Sigmoid colon (tissue), 6 donors: ENCODE measurements at regions not wholly inside any gene's neighbourhood (a gene's known extent, or its start where the extent isn't known, plus 50 kb on each side); places are given as distances from the start of the nearest gene placed in this dataset.

Experiments used
- DNase-seq: peaks from one replicate; pipeline ENCODE4 v3.0.0-alpha.2; 2019
- H3K27ac ChIP-seq, 4 donors: fragments of 200-600 bp; sonication (generic); one replicate each; pipeline ENCODE4 v1.5.1; 2016 to 2019; ENCODE audit warnings: mild to moderate bottlenecking in 1 of 4
- H3K27me3 ChIP-seq, 3 donors: fragments of 200-600 bp; sonication (generic); one replicate each; pipeline ENCODE4 v1.5.1; 2019; ENCODE audit warnings: mild to moderate bottlenecking in 1 of 3
- H3K36me3 ChIP-seq, 4 donors: fragments of 200-600 bp; sonication (generic); one replicate each; pipeline ENCODE4 v1.5.1; 2016 to 2019
- H3K4me1 ChIP-seq, 4 donors: fragments of 200-600 bp; sonication (generic); one replicate each; pipeline ENCODE4 v1.5.1; 2017 to 2019
- H3K4me3 ChIP-seq, 4 donors: fragments of 200-600 bp; sonication (generic); one replicate each; pipeline ENCODE4 v1.5.1; 2017 to 2019; ENCODE audit warnings: mild to moderate bottlenecking in 2 of 4, moderate library complexity in 1 of 4
- H3K9me3 ChIP-seq, 4 donors: fragments of 200-600 bp in 3 of 4; sonication (generic) in 3 of 4; one replicate each; pipeline versions ENCODE4 v1.5.1 to v1.6.1; 2013 to 2019
- EP300 ChIP-seq, 4 donors: sonication (generic); formaldehyde crosslinking; IDR thresholded peaks; one replicate each; pipeline ENCODE4 v1.6.1; 2017; ENCODE audit warnings: antibody characterized with exemption in 4 of 4
- POLR2A ChIP-seq, 2 donors: fragments of 450-650 bp; IDR thresholded peaks; one replicate each; pipeline ENCODE4 v1.6.1; 2016; ENCODE audit warnings: antibody characterized with exemption in 2 of 2, mild to moderate bottlenecking in 2 of 2, moderate library complexity in 2 of 2
- POLR2AphosphoS5 ChIP-seq, 4 donors: sonication (generic); formaldehyde crosslinking; IDR thresholded peaks; one replicate each; pipeline ENCODE4 v1.6.1; 2017; ENCODE audit warnings: antibody characterized with exemption in 4 of 4
- WGBS, 2 donors: extraction: QIAGEN DNeasy Blood & Tissue Kit; methylation state at CpG; one replicate each; pipeline ENCODE4 v1.1.7; 2013; 5-methylcytosine and 5-hydroxymethylcytosine counted together
- intact Hi-C: fragments of 100-400 bp; cut with DNase I; formaldehyde crosslinking; loops from one replicate; pipeline ENCODE4 v1.15.1; 2023
- TF ChIP-seq, protein P1 (sequence below), 4 experiments: fragments of 450-650 bp in 3 of 4; fragments of 200-600 bp in 1 of 4; IDR thresholded peaks; one replicate each; pipeline ENCODE4 v1.5.1; 2016 to 2019; ENCODE audit warnings: antibody characterized with exemption in 4 of 4, mild to moderate bottlenecking in 3 of 4, moderate library complexity in 2 of 4
- donor health status: healthy with polysubstance abuse.
- donor health status: healthy.

DNA sequence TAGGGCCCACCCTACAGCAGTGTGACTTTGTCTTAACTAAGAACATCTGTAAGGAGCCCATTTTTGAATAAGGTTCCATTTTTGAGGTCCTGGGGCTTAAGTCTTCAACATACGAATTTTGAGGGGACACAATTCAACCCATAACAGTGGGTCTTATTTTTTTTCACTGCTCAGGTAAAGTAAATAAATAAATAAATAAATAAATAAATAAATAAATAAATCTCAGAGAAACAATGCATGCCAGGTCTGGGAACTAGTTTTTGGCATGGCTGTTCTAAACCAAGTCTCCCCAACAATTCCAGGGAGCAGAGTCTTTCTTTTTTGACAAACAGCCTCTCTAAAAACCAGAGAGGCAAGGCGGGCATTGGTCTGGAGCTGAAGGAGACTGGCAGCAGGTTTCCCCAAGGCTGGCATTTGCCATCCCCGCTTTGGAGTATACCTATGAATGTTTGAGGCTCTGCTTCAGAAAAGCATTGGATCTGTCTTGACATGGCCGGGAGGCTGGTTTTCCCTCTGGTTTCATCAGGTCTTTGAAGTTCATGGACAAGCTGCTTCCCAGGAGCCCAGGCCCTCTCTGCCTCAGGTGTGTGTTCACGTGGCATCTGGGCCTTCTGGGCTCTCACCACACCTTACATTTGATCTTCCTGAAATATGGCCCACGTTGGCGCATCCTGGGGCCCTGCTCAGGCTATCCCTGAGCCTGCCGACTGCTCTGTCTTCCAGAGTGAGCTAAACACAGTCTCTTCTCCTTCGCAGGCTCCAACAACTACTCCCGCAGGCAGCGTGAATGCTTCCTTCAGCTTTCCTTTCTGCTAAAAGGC, 545.2 kb downstream of the BCL11B start:
- Histone ChIP-seq H3K27ac (no peak overlapping the region), H3K36me3 (no peaks in the 10 kb centered on the region), H3K4me1 (no peaks in the 10 kb centered on the region), H3K4me3 (no peak overlapping the region), H3K9me3 (no peaks in the 10 kb centered on the region), H3K27me3 (no peaks in the 10 kb centered on the region)
- no peak for DNase-seq
- TF ChIP-seq, protein P1, sequence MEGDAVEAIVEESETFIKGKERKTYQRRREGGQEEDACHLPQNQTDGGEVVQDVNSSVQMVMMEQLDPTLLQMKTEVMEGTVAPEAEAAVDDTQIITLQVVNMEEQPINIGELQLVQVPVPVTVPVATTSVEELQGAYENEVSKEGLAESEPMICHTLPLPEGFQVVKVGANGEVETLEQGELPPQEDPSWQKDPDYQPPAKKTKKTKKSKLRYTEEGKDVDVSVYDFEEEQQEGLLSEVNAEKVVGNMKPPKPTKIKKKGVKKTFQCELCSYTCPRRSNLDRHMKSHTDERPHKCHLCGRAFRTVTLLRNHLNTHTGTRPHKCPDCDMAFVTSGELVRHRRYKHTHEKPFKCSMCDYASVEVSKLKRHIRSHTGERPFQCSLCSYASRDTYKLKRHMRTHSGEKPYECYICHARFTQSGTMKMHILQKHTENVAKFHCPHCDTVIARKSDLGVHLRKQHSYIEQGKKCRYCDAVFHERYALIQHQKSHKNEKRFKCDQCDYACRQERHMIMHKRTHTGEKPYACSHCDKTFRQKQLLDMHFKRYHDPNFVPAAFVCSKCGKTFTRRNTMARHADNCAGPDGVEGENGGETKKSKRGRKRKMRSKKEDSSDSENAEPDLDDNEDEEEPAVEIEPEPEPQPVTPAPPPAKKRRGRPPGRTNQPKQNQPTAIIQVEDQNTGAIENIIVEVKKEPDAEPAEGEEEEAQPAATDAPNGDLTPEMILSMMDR (IDR thresholded peaks at IDR 0.05): no peak
- TF ChIP-seq POLR2A (IDR thresholded peaks at IDR 0.05): no peak
- TF ChIP-seq POLR2AphosphoS5 (IDR thresholded peaks at IDR 0.05): no peak
- TF ChIP-seq EP300 (IDR thresholded peaks at IDR 0.05): no peak
- 85 to 91% methylated on average over 11 of the region's 11 CpGs for WGBS, 2 donors
- intact Hi-C loops: no loop called here

DNA sequence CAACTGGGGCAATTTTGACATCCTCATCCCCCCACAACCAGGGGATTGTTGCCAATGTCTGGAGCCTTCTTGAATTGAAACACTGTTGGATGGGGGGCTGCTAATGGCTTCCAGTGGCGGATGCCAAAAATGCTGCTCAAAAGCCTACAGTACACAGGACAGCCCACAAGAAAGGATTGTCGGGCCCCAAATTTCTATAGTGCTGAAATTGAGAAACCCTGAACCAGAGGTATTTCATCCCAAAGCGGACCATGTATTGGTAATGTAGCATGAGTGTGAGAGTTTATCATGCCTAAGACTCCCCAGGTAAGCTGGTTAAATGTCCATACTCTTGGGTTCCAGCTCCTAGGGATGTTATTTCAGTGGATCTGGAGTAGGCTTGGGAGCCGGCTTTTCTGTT, 544.0 kb downstream of the BCL11B start:
- Histone ChIP-seq H3K27ac (no peak overlapping the region), H3K4me3 (no peak overlapping the region), H3K27me3 (no peaks in the 10 kb centered on the region), H3K36me3 (no peaks in the 10 kb centered on the region), H3K4me1 (no peaks in the 10 kb centered on the region), H3K9me3 (no peaks in the 10 kb centered on the region)
- WGBS, 2 donors: 90 to 92% methylated on average over 4 of the region's 4 CpGs
- DNase-seq: no peak
- intact Hi-C loops: no loop called here
- no peak for TF ChIP-seq EP300 (IDR thresholded peaks at IDR 0.05)
- TF ChIP-seq, protein P1 (IDR thresholded peaks at IDR 0.05): no peak
- TF ChIP-seq POLR2A (IDR thresholded peaks at IDR 0.05): no peak
- no peak for TF ChIP-seq POLR2AphosphoS5 (IDR thresholded peaks at IDR 0.05)

DNA sequence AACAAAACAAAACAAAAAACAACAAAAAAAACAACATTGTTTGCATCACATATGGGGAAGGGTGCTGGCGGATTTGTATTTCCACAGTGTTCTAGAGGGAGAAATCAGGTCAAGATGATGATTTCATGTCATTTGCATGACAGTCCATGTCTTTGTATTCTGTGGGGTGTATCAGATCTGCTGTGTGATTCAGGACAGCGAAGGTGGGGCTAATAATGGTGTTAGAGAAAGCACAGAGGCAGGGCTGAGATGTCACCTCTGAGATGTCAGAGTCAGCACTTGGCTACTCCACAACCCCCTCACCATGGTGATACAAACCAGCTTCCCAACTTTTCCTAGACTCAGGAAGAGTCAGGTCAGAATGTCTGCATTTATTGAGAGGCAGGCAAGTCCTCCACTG, 543.2 kb downstream of the BCL11B start:
- Histone ChIP-seq H3K9me3 (no peaks in the 10 kb centered on the region), H3K27ac (no peak overlapping the region), H3K4me1 (no peaks in the 10 kb centered on the region), H3K27me3 (no peaks in the 10 kb centered on the region), H3K4me3 (no peak overlapping the region), H3K36me3 (no peaks in the 10 kb centered on the region)
- 79 to 83% methylated on average over 2 of the region's 2 CpGs for WGBS, 2 donors
- intact Hi-C loops: no loop called here
- TF ChIP-seq POLR2AphosphoS5 (IDR thresholded peaks at IDR 0.05) (no peak), EP300 (IDR thresholded peaks at IDR 0.05) (no peak), POLR2A (IDR thresholded peaks at IDR 0.05) (no peak)
- TF ChIP-seq, protein P1 (IDR thresholded peaks at IDR 0.05): no peak
- DNase-seq: no peak

DNA sequence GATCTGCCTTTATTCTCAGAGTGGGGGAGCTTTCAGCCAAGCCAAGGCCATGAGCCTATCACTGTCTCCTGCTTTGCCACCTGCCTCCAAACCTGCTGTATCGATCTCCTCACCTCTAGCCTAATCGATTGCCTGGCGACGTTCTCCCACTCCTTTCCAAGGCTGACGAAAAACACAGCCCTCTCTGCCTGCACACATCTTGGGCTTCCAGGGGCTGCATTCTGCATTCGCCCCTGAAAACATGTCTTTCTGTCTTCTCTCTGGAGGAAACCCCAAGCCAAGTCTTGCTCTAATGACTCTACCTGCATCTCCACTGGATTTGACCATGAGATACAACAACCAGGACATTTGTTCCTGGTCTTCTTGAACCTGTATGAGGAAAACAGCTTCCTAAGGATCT, 540.7 kb downstream of the BCL11B start:
- intact Hi-C loops: no loop called here
- no peaks in the 10 kb centered on the region for H3K9me3 ChIP-seq
- WGBS, 2 donors: 90 to 93% methylated on average over 6 of the region's 6 CpGs

DNA sequence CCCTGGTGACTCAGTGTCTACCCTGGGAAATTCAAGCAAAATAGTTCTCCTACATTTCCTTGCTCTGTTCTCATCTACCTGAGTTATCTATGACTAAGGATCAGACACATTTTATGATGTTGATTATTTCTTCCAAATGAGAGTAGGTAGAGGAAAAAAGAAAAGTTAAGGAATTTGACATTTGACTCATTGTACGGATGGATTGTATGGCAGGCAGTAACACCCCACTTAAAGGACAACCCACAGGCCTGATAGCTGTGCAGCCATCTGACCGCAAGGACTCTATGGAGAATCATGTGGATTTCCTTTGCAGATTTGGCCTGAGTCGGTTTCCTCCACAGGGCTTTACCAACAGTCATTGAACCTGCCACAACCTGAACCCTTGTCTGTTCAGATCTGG, 540.3 kb downstream of the BCL11B start:
- Histone ChIP-seq H3K9me3 (no peaks in the 10 kb centered on the region), H3K27me3 (no peaks in the 10 kb centered on the region), H3K4me1 (no peaks in the 10 kb centered on the region), H3K4me3 (no peak overlapping the region), H3K36me3 (no peaks in the 10 kb centered on the region), H3K27ac (no peak overlapping the region)
- TF ChIP-seq POLR2A (IDR thresholded peaks at IDR 0.05) (no peak), EP300 (IDR thresholded peaks at IDR 0.05) (no peak), POLR2AphosphoS5 (IDR thresholded peaks at IDR 0.05) (no peak)
- TF ChIP-seq, protein P1 (IDR thresholded peaks at IDR 0.05): no peak
- intact Hi-C loops: no loop called here
- WGBS, 2 donors: 91 to 94% methylated on average over 3 of the region's 3 CpGs
- DNase-seq: no peak

More for the DNA sequence above, 540.7 kb downstream of the BCL11B start:
- no peak overlapping the region for H3K27ac ChIP-seq
- H3K4me3 ChIP-seq: no peak overlapping the region
- no peak for DNase-seq
- no peak for TF ChIP-seq POLR2AphosphoS5 (IDR thresholded peaks at IDR 0.05)
- no peaks in the 10 kb centered on the region for H3K4me1 ChIP-seq
- H3K27me3 ChIP-seq: no peaks in the 10 kb centered on the region
- H3K36me3 ChIP-seq: no peaks in the 10 kb centered on the region
